ENCODE measurements at regions not wholly inside any gene's neighbourhood (a gene's known extent, or its start where the extent isn't known, plus 50 kb on each side); places are given as distances from the start of the nearest gene placed in this dataset.

- no peak for DNase-seq
Measured at GRCh38 chr1:30063621-30064280, 659.6 kb downstream of the MATN1 start.

- DNase-seq, result no peak
Measured at GRCh38 chr1:30061292-30062220, 661.8 kb downstream of the MATN1 start.

- no peak for DNase-seq
Measured at GRCh38 chr1:30060738-30061137, 662.6 kb downstream of the MATN1 start.

- DNase-seq, result no peak
Measured at GRCh38 chr1:30058970-30059369, 664.4 kb downstream of the MATN1 start.

- DNase-seq, result no peak
Measured at GRCh38 chr1:30054126-30054525, 669.3 kb downstream of the MATN1 start.

GRCh38 chr1:30052178-30052577, 671.2 kb downstream of the MATN1 start:
- no peak for DNase-seq

GRCh38 chr1:30051777-30052176, 671.6 kb downstream of the MATN1 start:
- DNase-seq, result no peak

- DNase-seq, result no peak
Measured at GRCh38 chr1:30049748-30050296, 673.6 kb downstream of the MATN1 start.

- no peak for DNase-seq
Measured at GRCh38 chr1:30048905-30049304, 674.5 kb downstream of the MATN1 start.

GRCh38 chr1:30047576-30047975, 675.8 kb downstream of the MATN1 start:
- no peak for DNase-seq

- DNase-seq, result no peak
Measured at GRCh38 chr1:30046751-30047150, 676.6 kb downstream of the MATN1 start.

- DNase-seq, result no peak
Measured at GRCh38 chr1:30045304-30046090, 677.9 kb downstream of the MATN1 start.

GRCh38 chr1:30044656-30045144, 678.7 kb downstream of the MATN1 start:
- DNase-seq, result no peak

- no peak for DNase-seq
Measured at GRCh38 chr1:30043731-30044408, 679.5 kb downstream of the MATN1 start.

- DNase-seq, result no peak
Measured at GRCh38 chr1:30043256-30043655, 680.1 kb downstream of the MATN1 start.

GRCh38 chr1:30042438-30043147, 680.8 kb downstream of the MATN1 start:
- no peak for DNase-seq

- DNase-seq, result no peak
Measured at GRCh38 chr1:30041741-30042437, 681.5 kb downstream of the MATN1 start.

- DNase-seq, result no peak
Measured at GRCh38 chr1:30040081-30041019, 683.0 kb downstream of the MATN1 start.

GRCh38 chr1:30039354-30040080, 683.9 kb downstream of the MATN1 start:
- DNase-seq, result no peak
